Endothelial cell of umbilical vein (primary cell): ENCODE measurements at regions not wholly inside any gene's neighbourhood (a gene's known extent, or its start where the extent isn't known, plus 50 kb on each side); places are given as distances from the start of the nearest gene placed in this dataset.
"Not testable (repeated sequence)": the region's sequence is repeated elsewhere in the genome, so short reads cannot be mapped to it uniquely, and the experiment has no call there.

Experiments used
- BruUV-seq: library from RNA; stranded (reverse); fragments of 400-500 nt; replicated peaks from 2 replicates; lab custom pipeline; 2021; lab: Mats Ljungman, UMichigan
- CTCF ChIA-PET: fragments of 300-600, 350-600 bp; sonication (Branson Sonifier 250); formaldehyde crosslinking; loops from one replicate; lab custom pipeline; 2021; ENCODE audit warnings: antibody characterized with exemption, inconsistent platforms; lab: Charles Lee
- POLR2A ChIA-PET: fragments of 300-600, 350-600 bp; sonication (Branson Sonifier 250); formaldehyde crosslinking; loops from one replicate; lab custom pipeline; 2021; ENCODE audit warnings: antibody characterized with exemption, inconsistent platforms; lab: Charles Lee
- DNase-seq: peaks from one replicate; pipeline ENCODE4 v3.0.0-alpha.2; 2011; ENCODE audit warnings: low read depth, low spot score
- FAIRE-seq: peaks from 2 replicates; lab custom pipeline; 2011; peaks lifted over from hg19 to GRCh38; lab: Jason Lieb, UNC
- H2AFZ ChIP-seq: 2 replicates; pipeline ENCODE4 v1.6.0; 2012; ENCODE audit warnings: low read depth, low read length, control low read depth, inconsistent platforms
- H3K27ac ChIP-seq: 2 replicates; pipeline ENCODE4 v1.5.1; 2011; ENCODE audit warnings: low read depth, mild to moderate bottlenecking, control low read depth, low read length, moderate library complexity; ENCODE audit not compliant: insufficient read depth
- H3K27me3 ChIP-seq, 2 experiments: 2 replicates each; pipeline versions ENCODE4 v1.6.0 to v1.6.1; 2011; ENCODE audit warnings: low read length in 2 of 2, mixed read lengths in 1 of 2; ENCODE audit not compliant: control insufficient read depth in 2 of 2, insufficient read depth in 2 of 2
- H3K36me3 ChIP-seq, 2 experiments: 2 replicates in 1 of 2; 3 replicates in 1 of 2; pipeline ENCODE4 v1.5.1; 2011; ENCODE audit warnings: low read length in 2 of 2, mild to moderate bottlenecking in 1 of 2, moderate library complexity in 1 of 2; ENCODE audit not compliant: control insufficient read depth in 2 of 2, insufficient read depth in 2 of 2; ENCODE audit errors: extremely low read depth in 1 of 2
- H3K4me1 ChIP-seq: 3 replicates; pipeline ENCODE4 v1.5.1; 2011; ENCODE audit warnings: mild to moderate bottlenecking, low read length; ENCODE audit not compliant: control insufficient read depth, insufficient read depth; ENCODE audit errors: extremely low read depth
- H3K4me2 ChIP-seq: 2 replicates; pipeline ENCODE4 v1.6.1; 2011; ENCODE audit warnings: low read length, control low read depth, mixed read lengths; ENCODE audit not compliant: insufficient read depth
- H3K4me3 ChIP-seq, 3 experiments: fragments of 200-600 bp in 1 of 3; sonication (generic), shearing (Covaris generic) in 1 of 3; replicated peaks in 1 of 3; 2 replicates each; pipeline ENCODE4 v1.5.1; 2011 to 2016; ENCODE audit warnings: control low read depth in 3 of 3, low read length in 3 of 3, mild to moderate bottlenecking in 2 of 3, inconsistent platforms in 1 of 3, low read depth in 1 of 3, moderate library complexity in 1 of 3; ENCODE audit not compliant: insufficient read depth in 1 of 3
- H3K79me2 ChIP-seq: 2 replicates; pipeline ENCODE4 v1.6.0; 2012; ENCODE audit warnings: low read length, inconsistent platforms; ENCODE audit not compliant: control insufficient read depth, insufficient read depth
- H3K9ac ChIP-seq: replicated peaks from 2 replicates; pipeline ENCODE3; 2011; ENCODE audit warnings: low read length, control low read depth; ENCODE audit not compliant: insufficient read depth; ENCODE audit errors: extremely low read depth
- H3K9me1 ChIP-seq: replicated peaks from 3 replicates; pipeline ENCODE4 v1.6.0; 2011; ENCODE audit warnings: mild to moderate bottlenecking, low read length; ENCODE audit not compliant: control insufficient read depth, insufficient read depth; ENCODE audit errors: extremely low read depth
- H3K9me3 ChIP-seq: replicated peaks from 2 replicates; pipeline ENCODE4 v1.5.1; 2012; ENCODE audit warnings: low read length, inconsistent platforms; ENCODE audit not compliant: control insufficient read depth, insufficient read depth
- H4K20me1 ChIP-seq: replicated peaks from 2 replicates; pipeline ENCODE3; 2011; ENCODE audit warnings: mild to moderate bottlenecking, low read length; ENCODE audit not compliant: control insufficient read depth, insufficient read depth; ENCODE audit errors: extremely low read depth
- CTCF ChIP-seq, 2 donors: IDR thresholded peaks; 1 replicate in 1 of 2; 2 replicates in 1 of 2; pipeline ENCODE4 v1.5.1; 2011; ENCODE audit warnings: low read length in 2 of 2, mild to moderate bottlenecking in 2 of 2, moderate library complexity in 2 of 2, control low read depth in 1 of 2, inconsistent platforms in 1 of 2, low read depth in 1 of 2; ENCODE audit not compliant: insufficient read depth in 1 of 2; ENCODE audit errors: extremely low read depth in 1 of 2
- EZH2 ChIP-seq: IDR thresholded peaks from 2 replicates; pipeline ENCODE4 v1.6.1; 2012; ENCODE audit warnings: borderline replicate concordance, low read depth, mild to moderate bottlenecking, moderate library complexity, low read length, inconsistent platforms; ENCODE audit not compliant: severe bottlenecking
- FOS ChIP-seq: IDR thresholded peaks from 2 replicates; pipeline ENCODE4 v1.6.1; 2011; ENCODE audit warnings: mild to moderate bottlenecking, low read length, moderate library complexity, borderline replicate concordance; ENCODE audit not compliant: insufficient read depth
- GATA2 ChIP-seq: IDR thresholded peaks from 2 replicates; pipeline ENCODE4 v1.7.0; 2011; ENCODE audit warnings: low read depth, mild to moderate bottlenecking, moderate library complexity, mixed read lengths, low read length; ENCODE audit not compliant: insufficient read length, insufficient read depth
- JUN ChIP-seq: IDR thresholded peaks from 2 replicates; pipeline ENCODE4 v1.6.1; 2011; ENCODE audit warnings: borderline replicate concordance, low read depth; ENCODE audit not compliant: insufficient read length, insufficient read depth
- MAX ChIP-seq: IDR thresholded peaks from 2 replicates; pipeline ENCODE4 v1.6.1; 2011; ENCODE audit not compliant: insufficient read depth, insufficient read length
- MYC ChIP-seq: IDR thresholded peaks from one replicate; pipeline ENCODE4 v1.6.1; 2011; ENCODE audit warnings: mild to moderate bottlenecking, low read depth, low read length
- POLR2A ChIP-seq: IDR thresholded peaks from 2 replicates; pipeline ENCODE4 v1.6.1; 2012; ENCODE audit warnings: low read depth, mild to moderate bottlenecking, control low read depth, low read length
- POLR2AphosphoS5 ChIP-seq: IDR thresholded peaks from 2 replicates; pipeline ENCODE4 v1.6.1; 2012; ENCODE audit warnings: low read depth, mild to moderate bottlenecking, control low read depth, low read length, moderate library complexity; ENCODE audit not compliant: insufficient read depth
- dilution Hi-C: fragments of 300-500 bp; cut with MboI; formaldehyde crosslinking; loops from one replicate; pipeline ENCODE4 v1.15.0; 2019; ENCODE audit warnings: low sequenced_read_pairs; ENCODE audit not compliant: extremely low pct_ligation_motif_present
- intact Hi-C: fragments of 100-400 bp; cut with micrococcal nuclease; formaldehyde crosslinking; loops from one replicate; pipeline ENCODE4 v1.10.0; 2022

- FAIRE-seq: no peak
- Histone ChIP-seq H3K4me1 (no peaks in the 10 kb centered on the region), H3K4me3 (no peak overlapping the region), H3K9me1 (no peaks in the 10 kb centered on the region), H3K9ac (no peak overlapping the region), H3K36me3 (no peaks in the 10 kb centered on the region), H3K9me3 (no peaks in the 10 kb centered on the region), H3K27me3 (no peaks in the 10 kb centered on the region), H3K4me2 (no peak overlapping the region), H4K20me1 (no peaks in the 10 kb centered on the region), H3K79me2 (no peaks in the 10 kb centered on the region), H3K27ac (no peak overlapping the region), H2AFZ (no peak overlapping the region)
- POLR2A ChIA-PET: no interaction called here
- no peak for DNase-seq
- TF ChIP-seq CTCF (IDR thresholded peaks at IDR 0.05; ENCODE audit: extremely low read depth in 1 of 2, insufficient read depth in 1 of 2, low read depth in 1 of 2, low read length in 2 of 2) (no peak), MAX (no peak), POLR2AphosphoS5 (no peak), POLR2A (no peak), JUN (no peak), FOS (no peak), EZH2 (no peak), MYC (no peak), GATA2 (no peak)
- CTCF ChIA-PET: no interaction called here
- dilution Hi-C loops (no loop called here), intact Hi-C loops (no loop called here)
- BruUV-seq: no TSS peak
These were observed 279.7 kb downstream of the PYDC2 start for GRCh38 chr3:191740712-191741111.

DNA sequence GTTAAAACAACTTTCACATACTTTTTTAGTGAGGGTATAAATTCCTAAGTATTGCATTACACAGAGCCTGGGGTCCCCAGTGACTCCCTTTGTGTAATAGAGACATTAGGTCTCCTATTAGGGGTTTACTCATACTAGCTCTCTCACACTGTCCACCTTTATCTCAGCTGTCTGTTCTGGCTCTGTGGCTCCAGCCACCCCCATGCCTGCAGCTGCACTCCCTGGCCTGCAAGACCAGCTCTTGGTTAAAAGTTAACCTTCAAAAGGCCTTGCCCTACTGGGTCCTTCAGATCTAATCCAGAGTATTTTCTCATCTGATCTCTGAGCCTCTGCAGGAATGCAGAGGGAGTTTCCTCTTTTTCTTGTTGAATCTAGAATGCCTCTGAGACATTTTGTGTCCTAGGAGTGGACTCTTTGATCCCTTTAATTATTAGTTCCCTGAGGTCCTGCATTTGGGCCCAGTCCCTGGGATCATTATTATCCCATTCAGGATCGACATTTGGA lies 280.9 kb downstream of the PYDC2 start:
- H4K20me1 ChIP-seq, H3K4me1 ChIP-seq, H3K4me3 ChIP-seq, H3K27me3 ChIP-seq, FAIRE-seq, H2AFZ ChIP-seq, H3K9me1 ChIP-seq, CTCF ChIA-PET, intact Hi-C loops, H3K9ac ChIP-seq, dilution Hi-C loops, DNase-seq, H3K79me2 ChIP-seq, H3K36me3 ChIP-seq, H3K4me2 ChIP-seq, BruUV-seq, POLR2A ChIA-PET, H3K9me3 ChIP-seq, H3K27ac ChIP-seq: not testable (repeated sequence)
